HG02759 (cell line): ENCODE measurements at regions not wholly inside any gene's neighbourhood (a gene's known extent, or its start where the extent isn't known, plus 50 kb on each side); places are given as distances from the start of the nearest gene placed in this dataset.

Source experiments
- ATAC-seq: cut with Tn5 transposase; IDR thresholded peaks from one replicate; pipeline ENCODE4 v1.9.1; 2021; ENCODE audit warnings: mild to moderate bottlenecking, moderate library complexity; ENCODE audit not compliant: unreplicated experiment

DNA sequence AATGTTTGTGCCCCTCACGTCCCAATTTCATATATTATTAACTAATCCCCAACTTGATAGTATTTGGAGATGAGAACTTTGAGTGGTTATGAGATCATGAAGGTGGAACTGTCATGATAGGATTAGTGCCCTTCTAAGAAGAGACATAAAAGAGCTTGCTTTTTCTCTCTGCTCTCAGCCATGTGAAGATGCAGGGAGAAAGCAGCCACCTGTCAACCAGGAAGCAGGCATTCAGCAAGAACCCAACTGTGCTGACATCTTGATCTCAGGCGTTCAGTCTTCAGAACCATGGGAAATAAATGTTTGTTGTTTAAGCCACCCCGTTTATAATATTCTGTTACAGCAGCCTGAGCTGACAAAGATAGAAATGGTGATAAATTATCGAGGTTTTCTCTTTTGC, 278.7 kb upstream of the KCNMB2 start:
- no peak for ATAC-seq

DNA sequence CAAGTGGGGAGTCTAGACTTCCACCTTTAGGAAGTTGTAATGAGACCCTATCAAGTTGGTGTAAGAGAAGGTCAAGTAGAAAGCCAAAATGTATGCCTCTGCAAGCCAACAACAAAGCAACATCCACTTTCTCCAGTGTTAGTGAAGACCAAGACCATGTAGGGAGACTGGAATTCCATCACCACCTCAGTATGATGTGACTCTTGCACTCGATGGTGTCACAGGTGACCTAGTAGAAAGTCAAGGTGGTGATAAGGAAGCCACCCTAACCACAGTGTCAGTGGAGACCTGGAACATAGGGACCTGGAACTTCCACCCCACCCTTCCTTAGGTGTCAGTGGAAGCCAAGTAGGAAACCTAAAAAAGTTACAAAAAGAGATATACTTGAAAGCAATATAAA, 278.1 kb upstream of the KCNMB2 start:
- no peak for ATAC-seq

DNA sequence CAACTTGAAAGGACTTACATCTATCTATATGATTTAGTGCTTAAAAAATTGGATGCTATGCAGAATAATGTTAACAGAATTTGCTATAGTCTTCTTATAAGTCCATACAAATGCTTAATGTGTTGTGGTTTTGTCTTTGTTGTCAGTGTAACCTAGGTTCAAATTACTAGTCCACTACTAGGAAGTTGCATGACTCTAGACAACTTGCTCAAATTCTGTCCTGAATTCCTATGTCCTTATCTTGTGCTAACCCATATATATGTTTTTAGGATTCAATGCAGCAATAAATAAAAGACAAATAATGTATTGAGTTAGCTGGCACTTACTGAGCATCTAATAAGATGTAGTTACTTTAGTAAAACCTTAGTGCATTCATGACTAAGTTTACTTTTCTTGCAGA, 276.5 kb upstream of the KCNMB2 start:
- no peak for ATAC-seq

DNA sequence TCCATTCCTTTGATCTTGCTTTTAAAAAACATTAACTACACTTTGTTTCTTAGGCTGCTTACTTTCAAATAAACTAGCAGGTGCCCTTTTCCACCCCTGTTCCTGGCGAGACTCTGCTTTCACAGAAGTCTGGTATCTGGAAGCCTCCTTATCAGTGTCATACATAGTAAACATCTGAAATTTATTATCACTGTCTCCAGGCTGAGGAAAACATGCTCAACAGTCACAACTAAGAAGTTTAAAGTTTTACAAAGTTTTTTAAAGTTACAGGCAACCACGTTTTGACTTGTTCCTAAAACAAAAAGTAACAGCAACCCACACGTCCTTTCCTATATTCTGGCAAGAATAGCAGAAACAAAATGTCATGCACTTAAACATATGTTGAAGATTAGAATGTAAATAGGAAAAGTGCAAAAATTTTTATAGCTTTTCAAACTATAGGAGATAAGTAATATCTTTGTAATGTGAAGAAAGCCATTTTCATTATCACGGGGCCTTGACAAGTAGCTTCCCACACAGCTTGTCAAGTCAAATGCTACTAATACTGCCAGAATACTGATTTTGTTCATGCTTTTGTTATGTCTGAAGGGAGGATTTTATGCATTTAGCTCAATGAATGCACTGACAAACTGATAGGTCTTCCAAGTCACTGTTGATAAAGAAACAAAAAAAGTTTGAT, 275.2 kb upstream of the KCNMB2 start:
- no peak for ATAC-seq

DNA sequence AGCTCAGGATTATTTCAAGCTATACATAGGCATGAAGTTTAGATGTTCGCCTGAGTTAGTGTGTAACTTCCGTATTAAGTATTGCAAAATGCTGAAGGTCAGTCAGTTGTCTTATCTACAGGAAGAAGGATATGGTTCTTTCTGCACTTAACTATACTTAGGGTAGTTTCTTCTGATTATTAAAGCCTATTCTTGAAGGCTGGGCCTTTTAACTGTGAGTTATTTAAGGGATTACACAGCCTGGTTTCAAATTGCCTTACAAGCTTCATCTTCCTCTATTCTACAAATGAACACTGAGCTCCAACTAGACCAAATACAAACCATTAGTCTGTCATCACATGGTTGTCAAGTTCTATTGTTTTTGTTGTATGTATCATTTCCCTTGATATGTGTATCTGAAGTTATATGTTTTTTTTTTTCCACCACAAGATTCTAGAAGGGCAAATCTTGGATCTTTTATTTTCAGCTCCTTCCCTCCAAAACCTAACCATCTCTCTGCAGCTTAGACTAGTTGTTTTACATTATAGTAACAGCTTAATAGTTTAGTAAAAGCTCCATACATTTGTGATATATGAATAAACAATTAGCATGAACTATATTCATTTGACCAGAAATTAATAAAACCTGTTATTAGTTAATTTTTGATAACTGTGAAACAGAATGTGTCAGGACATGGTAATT, 272.9 kb upstream of the KCNMB2 start:
- no peak for ATAC-seq

DNA sequence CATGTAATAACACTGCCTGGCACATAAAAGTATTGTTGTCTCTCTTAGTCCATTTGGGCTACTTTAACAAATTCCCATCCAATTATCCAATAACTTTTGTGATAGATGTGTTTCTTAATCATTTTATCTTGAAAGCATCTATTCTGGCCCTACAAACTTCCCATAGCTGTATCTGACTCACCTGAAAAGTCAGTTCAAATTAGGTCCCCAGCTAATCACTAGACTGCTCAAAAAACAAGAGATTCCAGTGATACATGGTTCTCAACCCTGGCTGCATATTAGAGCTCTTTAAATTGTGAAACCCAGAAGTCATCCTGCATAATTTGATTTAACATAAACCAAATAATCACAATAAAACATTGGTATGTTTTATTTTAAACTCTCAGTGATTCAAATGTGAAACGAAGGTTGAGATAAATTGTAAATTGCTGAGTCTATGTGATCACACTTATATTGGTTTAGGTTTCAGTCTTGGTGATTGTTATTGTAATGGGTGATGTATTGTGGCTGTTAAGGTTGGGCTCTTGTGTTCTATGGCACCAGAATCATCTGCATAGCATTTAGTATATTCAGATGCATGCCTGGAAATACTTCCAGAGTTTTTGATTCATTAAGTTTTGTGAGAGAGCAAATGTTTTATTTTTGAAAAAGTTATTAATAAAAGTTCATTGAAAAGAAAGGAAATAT, 268.9 kb upstream of the KCNMB2 start:
- ATAC-seq = no peak

DNA sequence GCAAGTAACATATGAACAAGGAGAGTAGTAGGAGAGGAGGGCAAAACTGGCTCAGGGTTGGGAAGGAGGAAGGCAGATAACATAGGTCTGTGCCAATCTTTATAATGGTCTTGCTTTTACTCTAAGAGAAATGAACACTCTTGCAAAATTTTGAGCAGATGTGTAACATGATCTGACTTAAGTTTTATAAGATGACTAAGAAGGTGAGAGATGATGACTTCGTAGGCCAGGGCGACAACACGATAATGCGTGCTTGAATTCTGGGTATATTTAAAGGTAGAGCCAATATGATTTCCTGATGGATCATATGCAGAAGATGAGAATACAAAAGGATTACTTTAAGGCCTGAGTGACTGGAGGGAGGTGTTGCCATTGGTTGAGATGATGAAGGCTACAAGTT, 265.4 kb upstream of the KCNMB2 start:
- no peak for ATAC-seq

DNA sequence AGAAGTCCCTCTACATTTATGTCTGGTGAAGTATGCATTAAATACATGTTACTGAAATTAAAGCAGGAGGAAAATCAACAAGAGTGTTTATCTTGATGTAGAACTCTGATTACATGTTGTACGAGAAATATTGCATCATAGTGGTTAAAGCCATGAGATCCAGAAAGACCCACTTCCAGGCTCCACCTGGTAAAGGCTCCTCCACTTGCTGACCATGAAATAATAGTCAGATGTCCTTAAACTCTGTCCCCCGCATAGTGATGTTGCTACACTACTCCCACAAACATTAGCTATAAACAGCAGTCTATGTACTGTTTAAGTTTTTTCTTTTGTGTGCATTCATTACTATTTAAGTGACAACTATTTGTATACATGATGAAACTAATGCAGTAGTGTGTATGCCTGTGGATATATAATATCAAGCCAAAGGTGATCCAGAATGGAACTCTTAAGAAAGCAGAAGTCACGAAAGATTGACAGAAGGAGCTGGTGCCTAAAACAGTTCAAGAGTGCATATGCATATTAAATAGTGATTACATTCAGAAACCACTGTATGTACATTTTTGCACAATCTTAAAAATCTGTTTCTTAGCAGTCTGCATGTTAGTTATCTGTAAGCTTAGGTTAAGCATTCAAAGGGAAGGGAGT, 264.4 kb upstream of the KCNMB2 start:
- no peak for ATAC-seq

DNA sequence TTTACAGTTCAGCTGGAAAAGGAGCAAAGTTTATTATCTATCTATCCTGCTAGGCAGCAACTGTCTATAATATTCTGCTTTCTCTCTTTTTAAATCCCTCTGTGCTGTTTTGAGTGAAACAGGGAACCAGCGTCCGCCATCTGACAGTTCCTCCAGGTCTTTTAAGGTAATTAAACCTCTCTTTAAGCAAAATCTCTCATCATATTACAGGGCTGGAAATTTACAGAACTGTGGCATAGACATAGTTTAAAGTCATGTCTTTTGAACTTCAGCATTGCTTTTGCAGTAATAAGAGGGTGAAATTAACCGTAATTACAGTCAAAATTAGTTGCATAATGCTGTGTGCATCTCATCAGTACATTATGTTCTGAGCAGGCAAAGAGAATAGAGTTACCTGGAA, 263.4 kb upstream of the KCNMB2 start:
- ATAC-seq = no peak

DNA sequence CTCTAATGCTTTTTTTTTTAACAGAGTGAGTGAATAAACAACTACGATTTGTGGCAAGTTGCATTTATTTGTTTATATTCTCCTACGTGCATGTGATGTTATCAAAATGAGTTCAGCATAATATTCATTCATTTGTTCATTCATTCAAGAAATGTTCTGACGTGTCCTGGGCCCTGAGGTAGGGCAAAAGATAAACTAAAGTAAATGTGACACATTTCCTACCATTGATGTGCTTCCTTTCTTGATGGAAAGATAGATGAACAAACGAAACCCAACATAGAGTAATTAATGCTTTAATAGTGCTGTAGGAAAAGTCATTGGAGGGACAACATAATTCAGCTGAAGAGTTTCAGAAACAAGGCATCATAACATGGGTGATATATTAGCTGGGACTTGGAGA, 261.5 kb upstream of the KCNMB2 start:
- ATAC-seq = no peak

DNA sequence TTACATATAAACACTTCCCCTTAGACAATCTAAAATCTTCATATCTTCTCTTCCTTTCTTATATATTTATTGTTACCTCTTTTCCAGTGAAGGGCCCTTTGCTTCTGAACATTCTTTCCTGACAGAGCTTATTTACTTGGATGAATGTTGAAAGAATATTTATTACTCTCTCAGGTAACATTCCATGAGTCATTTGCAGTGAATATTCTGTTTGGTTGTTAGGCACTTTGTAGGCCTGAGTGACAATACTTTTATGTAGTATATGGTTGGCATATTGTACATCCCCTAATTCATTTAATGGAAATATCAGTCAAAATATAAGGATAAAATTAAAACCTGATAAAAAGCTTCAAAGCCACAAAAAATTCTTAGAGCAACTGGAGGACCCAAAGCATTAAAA, 260.9 kb upstream of the KCNMB2 start:
- ATAC-seq = no peak

DNA sequence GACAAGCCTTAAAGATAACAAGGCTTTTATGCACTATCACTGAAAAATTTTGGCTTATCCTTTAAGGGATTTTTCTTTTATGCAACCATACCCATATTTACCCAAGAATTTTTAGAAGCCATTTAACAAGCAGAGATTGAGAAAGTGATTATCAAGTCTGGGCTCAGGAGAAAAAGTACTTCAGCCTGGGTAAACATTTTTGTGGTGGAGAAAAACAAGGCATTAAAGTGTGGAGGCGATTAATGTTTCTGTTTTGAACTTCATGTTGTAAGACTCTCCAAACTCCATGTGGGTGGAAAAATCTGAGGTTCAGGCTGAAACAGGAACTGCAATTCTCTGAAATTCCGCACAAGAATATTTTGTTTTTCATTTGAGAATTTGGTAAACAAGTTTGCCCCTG, 260.4 kb upstream of the KCNMB2 start:
- ATAC-seq = no peak

DNA sequence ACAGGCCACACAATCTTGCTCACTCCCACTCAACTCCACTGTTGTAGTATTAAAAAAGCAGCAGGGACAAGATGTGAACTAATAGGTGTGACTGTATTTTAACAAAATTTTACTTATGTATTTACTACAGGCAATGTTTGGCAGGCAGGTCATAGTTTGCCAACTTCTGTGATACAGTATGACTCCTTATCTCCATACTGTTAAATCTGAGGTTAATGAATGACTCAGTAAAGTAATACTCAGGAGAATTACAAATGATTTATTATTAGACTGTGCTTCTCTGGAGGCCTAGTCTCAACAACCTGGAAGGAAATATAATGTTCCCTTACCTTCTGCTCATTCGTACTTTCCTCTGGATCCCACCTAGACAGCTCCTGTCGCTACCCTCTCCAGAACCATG, 258.6 kb upstream of the KCNMB2 start:
- ATAC-seq = no peak

DNA sequence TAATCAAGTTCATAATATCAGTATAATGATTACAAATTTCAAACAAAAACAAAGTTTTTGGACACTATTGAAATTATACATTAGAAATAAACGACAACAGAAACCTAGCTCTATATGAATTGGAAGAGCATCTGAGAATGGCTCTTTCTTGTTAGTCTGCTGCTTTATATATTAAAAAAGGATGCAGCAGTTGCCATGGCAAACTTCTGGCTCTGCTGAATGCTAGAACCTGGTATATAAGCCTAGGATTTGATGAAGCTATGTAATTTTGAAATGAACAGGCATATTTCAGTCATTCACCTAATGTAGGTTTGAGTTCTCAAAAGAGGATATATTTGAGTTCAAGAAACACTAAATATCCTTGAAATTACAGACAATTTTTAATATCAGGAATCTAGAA, 252.7 kb upstream of the KCNMB2 start:
- ATAC-seq = no peak

DNA sequence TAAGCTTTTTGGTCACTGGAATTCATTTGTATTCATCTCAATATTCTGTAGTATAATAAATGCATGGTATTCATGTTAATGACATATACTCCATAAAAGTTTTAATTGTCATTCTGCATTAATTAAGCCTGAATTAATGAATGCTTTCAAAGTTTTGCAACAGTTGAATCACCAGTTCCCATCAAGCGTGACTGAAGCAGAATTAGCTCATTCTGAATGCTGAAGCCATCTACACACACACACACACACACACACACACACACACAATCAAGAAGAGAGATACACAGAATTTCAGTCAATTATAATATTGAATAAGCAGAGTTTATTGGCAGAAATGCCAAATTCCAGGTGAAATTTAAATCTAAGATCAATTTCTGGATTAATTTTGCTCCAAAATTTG, 252.1 kb upstream of the KCNMB2 start:
- ATAC-seq = no peak

DNA sequence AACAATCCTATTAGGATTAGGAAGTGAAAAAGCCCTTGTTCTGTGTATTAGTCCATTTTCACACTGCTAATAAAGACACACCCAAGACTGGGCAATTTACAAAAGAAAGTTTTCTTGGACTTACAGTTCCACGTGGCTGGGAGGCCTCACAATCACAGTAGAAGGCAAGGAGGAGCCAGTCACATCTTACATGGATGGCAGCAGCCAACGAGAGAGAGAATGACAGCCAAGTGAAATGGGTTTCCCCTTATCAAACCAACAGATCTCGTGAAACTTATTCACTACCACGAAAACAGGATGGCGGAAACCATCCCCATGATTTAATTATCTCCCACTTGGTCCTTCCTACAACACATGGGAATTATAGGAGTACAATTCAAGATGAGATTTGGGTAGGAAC, 248.2 kb upstream of the KCNMB2 start:
- ATAC-seq = no peak

DNA sequence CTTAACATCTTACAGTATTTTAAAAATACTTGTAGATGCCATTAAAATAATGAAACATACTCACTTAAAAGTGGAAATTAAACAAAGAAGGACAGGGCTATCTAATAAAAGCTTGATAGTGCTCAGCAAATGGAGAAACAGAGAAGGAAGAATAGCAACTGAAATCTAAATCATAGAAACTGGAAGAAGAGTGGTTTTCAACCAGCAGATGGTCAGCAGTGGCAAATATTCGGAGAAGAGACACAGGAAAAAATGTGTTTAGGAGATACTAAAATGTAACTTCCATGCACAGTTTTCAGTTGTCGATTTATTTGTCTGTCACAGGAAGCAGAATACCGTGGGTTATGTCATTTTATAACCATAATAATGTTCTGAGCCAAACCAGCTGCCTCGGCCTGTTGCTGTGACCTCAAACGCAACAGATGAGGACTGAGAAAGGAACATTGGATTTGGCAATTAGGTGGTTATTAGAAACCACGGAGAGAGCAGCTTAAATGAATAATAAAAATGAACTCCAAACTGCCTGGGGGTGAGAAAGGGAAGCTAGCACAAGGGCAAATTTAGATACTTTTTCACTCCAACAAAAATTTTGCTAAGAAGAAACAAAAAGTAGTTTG, 246.6 kb upstream of the KCNMB2 start:
- no peak for ATAC-seq

DNA sequence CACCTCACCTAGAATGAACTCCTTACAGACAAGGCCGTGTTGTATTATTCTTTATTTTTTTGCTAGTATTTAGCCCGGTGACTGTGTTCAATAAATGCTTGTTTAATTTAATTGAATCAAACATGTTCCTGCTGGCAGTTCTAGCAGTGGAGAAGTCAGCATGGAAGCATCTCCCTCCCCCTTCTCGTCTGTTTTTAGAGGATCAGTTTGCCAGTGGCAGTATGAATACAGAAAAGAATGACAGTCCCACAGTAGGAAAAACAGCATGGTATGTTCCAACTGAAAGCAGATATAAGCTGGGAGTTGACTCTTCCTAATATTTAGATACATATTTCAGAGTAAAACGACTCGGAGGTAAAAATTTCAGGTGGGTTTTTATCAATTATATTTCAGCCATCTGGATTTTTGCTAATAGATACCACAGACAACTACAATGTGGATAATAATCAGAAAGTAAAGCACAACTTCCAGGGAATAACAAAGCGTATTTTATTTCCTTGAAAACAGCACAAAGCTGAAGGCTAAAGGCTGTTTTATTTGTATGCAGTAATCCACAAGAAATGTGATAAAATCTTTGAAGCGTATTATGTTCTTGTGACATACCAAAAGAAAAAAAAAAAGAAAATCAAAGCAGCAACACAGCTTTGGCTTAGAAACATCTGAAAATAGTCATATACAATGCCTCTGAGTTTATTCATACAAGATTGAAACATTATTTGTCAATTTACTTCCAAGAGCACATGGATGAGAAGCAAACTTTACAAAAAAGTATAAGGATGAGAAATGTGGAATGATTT, 244.5 kb upstream of the KCNMB2 start:
- no peak for ATAC-seq

DNA sequence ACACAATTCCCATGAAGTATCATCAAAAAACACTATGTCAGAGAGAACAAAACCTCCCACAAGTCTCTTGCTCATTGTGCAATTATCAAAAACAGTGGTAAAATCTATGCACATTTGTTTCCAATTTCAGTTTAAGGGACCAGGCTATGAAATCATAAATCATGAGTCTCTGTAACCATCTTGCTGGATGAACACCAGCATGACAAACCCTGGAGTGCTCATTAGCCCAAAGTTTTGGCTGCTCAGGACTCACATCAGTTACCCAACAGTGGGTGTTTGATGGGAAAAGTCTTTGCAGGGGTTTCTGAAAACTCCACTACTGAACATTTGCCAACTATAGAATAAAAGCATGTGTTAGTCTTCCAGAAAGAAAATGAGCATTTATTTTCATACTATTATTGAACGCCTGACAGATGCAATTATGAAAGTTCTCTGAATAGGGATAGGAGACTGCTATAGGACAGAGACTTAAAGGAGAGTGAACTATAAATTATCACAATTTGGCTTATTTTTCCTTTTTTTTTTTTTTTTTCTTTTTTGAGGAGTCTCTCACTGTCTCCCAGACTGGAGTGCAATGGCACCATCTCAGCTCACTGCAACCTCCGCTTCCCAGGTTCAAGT, 240.8 kb upstream of the KCNMB2 start:
- ATAC-seq = no peak

DNA sequence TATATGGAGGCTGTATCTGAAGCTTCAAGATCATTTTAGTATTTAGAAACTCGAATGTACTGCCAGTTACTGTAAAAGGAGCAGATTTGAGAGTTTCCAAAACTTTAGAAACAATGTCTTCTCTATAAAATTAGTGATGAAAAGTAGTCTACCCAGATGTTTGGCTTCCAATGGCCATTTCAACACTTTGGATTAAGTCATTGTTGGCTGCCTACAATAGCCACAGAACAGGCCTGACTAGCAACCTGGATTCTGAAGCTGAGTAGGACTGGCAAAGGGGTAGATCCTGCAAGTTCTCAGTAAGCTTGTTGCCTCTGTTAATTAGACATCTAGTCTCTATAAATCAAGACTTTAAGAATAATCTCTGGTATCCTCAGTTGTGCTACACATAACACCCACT, 239.0 kb upstream of the KCNMB2 start:
- ATAC-seq = no peak
